ENCODE measurements at regions not wholly inside any gene's neighbourhood (a gene's known extent, or its start where the extent isn't known, plus 50 kb on each side); places are given as distances from the start of the nearest gene placed in this dataset.
"Not testable (repeated sequence)": the region's sequence is repeated elsewhere in the genome, so short reads cannot be mapped to it uniquely, and the experiment has no call there.

DNA sequence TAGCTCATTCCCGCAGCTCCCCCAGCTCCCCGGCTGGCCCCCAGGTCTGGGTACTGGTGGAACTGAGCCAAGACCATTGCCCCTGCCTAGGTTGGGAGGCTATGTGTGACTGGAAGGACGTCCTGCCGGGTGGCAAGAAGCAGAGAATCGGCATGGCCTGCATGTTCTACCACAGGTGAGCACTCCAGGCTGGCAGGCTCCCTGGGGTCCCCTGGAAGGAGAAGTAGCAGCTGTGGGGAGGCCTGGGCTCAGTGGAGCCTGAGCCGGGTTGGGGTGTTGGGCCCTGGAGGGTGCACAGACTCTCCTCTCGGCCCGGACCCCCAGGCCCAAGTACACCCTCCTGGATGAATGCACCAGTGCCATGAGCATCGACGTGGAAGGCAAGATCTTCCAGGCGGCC lies 202.6 kb downstream of the CCT8L2 start:
- TF ChIP-seq, protein P1, sequence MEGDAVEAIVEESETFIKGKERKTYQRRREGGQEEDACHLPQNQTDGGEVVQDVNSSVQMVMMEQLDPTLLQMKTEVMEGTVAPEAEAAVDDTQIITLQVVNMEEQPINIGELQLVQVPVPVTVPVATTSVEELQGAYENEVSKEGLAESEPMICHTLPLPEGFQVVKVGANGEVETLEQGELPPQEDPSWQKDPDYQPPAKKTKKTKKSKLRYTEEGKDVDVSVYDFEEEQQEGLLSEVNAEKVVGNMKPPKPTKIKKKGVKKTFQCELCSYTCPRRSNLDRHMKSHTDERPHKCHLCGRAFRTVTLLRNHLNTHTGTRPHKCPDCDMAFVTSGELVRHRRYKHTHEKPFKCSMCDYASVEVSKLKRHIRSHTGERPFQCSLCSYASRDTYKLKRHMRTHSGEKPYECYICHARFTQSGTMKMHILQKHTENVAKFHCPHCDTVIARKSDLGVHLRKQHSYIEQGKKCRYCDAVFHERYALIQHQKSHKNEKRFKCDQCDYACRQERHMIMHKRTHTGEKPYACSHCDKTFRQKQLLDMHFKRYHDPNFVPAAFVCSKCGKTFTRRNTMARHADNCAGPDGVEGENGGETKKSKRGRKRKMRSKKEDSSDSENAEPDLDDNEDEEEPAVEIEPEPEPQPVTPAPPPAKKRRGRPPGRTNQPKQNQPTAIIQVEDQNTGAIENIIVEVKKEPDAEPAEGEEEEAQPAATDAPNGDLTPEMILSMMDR (IDR thresholded peaks at IDR 0.05) = not testable (repeated sequence)
- not testable (repeated sequence) for TF ChIP-seq POLR2A (IDR thresholded peaks at IDR 0.05)

All from vagina (tissue), 2 donors.